ENCODE measurements at regions not wholly inside any gene's neighbourhood (a gene's known extent, or its start where the extent isn't known, plus 50 kb on each side); places are given as distances from the start of the nearest gene placed in this dataset.

- no peaks in the 10 kb centered on the region for H3K27me3 Mint-ChIP-seq (ENCODE audit: low read depth)
- no peak for DNase-seq (ENCODE audit: low read depth, low spot score)
- no peak overlapping the region for H3K27ac Mint-ChIP-seq (ENCODE audit: unreplicated experiment)
- H3K9me3 Mint-ChIP-seq = no peaks in the 10 kb centered on the region
- no peak for TF ChIP-seq CTCF (conservative IDR thresholded peaks at IDR 0.05)
- H3K36me3 Mint-ChIP-seq (ENCODE audit: low read depth) = no peaks in the 10 kb centered on the region
- H3K4me3 Mint-ChIP-seq = no peak overlapping the region
- peaks cover 5% of the 10 kb centered on the region for H3K4me1 Mint-ChIP-seq
Measured at GRCh38 chr14:80108430-80108829, 102.9 kb downstream of the DIO2 start.

- no peak overlapping the region for H3K27ac Mint-ChIP-seq (ENCODE audit: unreplicated experiment)
Measured at GRCh38 chr14:80105488-80105994, 105.8 kb downstream of the DIO2 start.

GRCh38 chr14:80101835-80102234, 109.5 kb downstream of the DIO2 start:
- no peak overlapping the region for H3K27ac Mint-ChIP-seq (ENCODE audit: unreplicated experiment)
- H3K36me3 Mint-ChIP-seq (ENCODE audit: low read depth) = no peaks in the 10 kb centered on the region
- peaks cover 4% of the 10 kb centered on the region for H3K4me1 Mint-ChIP-seq
- no peak for TF ChIP-seq CTCF (conservative IDR thresholded peaks at IDR 0.05)
- H3K9me3 Mint-ChIP-seq = no peaks in the 10 kb centered on the region
- no peaks in the 10 kb centered on the region for H3K27me3 Mint-ChIP-seq (ENCODE audit: low read depth)
- no peak for DNase-seq (ENCODE audit: low read depth, low spot score)
- no peak overlapping the region for H3K4me3 Mint-ChIP-seq

More at GRCh38 chr14:80105488-80105994, 105.8 kb downstream of the DIO2 start:
- no peaks in the 10 kb centered on the region for H3K9me3 Mint-ChIP-seq
- H3K27me3 Mint-ChIP-seq (ENCODE audit: low read depth) = no peaks in the 10 kb centered on the region
- no peak for TF ChIP-seq CTCF (conservative IDR thresholded peaks at IDR 0.05)
- H3K4me3 Mint-ChIP-seq = no peak overlapping the region
- H3K36me3 Mint-ChIP-seq (ENCODE audit: low read depth) = no peaks in the 10 kb centered on the region
- no peak for DNase-seq (ENCODE audit: low read depth, low spot score)
- H3K4me1 Mint-ChIP-seq = peaks cover 4% of the 10 kb centered on the region

- H3K27me3 Mint-ChIP-seq (ENCODE audit: low read depth) = no peaks in the 10 kb centered on the region
- TF ChIP-seq CTCF (conservative IDR thresholded peaks at IDR 0.05) = no peak
- no peaks in the 10 kb centered on the region for H3K36me3 Mint-ChIP-seq (ENCODE audit: low read depth)
- H3K4me1 Mint-ChIP-seq = peaks cover 4% of the 10 kb centered on the region
- no peaks in the 10 kb centered on the region for H3K9me3 Mint-ChIP-seq
- no peak overlapping the region for H3K27ac Mint-ChIP-seq (ENCODE audit: unreplicated experiment)
- DNase-seq (ENCODE audit: low read depth, low spot score) = no peak
- H3K4me3 Mint-ChIP-seq = no peak overlapping the region
Measured at GRCh38 chr14:80100681-80101080, 110.6 kb downstream of the DIO2 start.

- no peaks in the 10 kb centered on the region for H3K9me3 Mint-ChIP-seq
- no peaks in the 10 kb centered on the region for H3K4me1 Mint-ChIP-seq
- DNase-seq (ENCODE audit: low read depth, low spot score) = no peak
- H3K36me3 Mint-ChIP-seq (ENCODE audit: low read depth) = no peaks in the 10 kb centered on the region
- H3K4me3 Mint-ChIP-seq = no peak overlapping the region
- H3K27me3 Mint-ChIP-seq (ENCODE audit: low read depth) = no peaks in the 10 kb centered on the region
- no peak overlapping the region for H3K27ac Mint-ChIP-seq (ENCODE audit: unreplicated experiment)
- no peak for TF ChIP-seq CTCF (conservative IDR thresholded peaks at IDR 0.05)
Measured at GRCh38 chr14:80095623-80096022, 115.7 kb downstream of the DIO2 start.

- no peak overlapping the region for H3K27ac Mint-ChIP-seq (ENCODE audit: unreplicated experiment)
- no peak for DNase-seq (ENCODE audit: low read depth, low spot score)
- no peak for TF ChIP-seq CTCF (conservative IDR thresholded peaks at IDR 0.05)
- no peak overlapping the region for H3K4me3 Mint-ChIP-seq
- no peaks in the 10 kb centered on the region for H3K27me3 Mint-ChIP-seq (ENCODE audit: low read depth)
- no peaks in the 10 kb centered on the region for H3K4me1 Mint-ChIP-seq
- H3K36me3 Mint-ChIP-seq (ENCODE audit: low read depth) = no peaks in the 10 kb centered on the region
- peaks cover 6% of the 10 kb centered on the region for H3K9me3 Mint-ChIP-seq
Measured at GRCh38 chr14:80087411-80087810, 123.9 kb downstream of the DIO2 start.

Data from neural crest cell (in vitro differentiated cells).